ENCODE measurements at regions not wholly inside any gene's neighbourhood (a gene's known extent, or its start where the extent isn't known, plus 50 kb on each side); places are given as distances from the start of the nearest gene placed in this dataset.
"Not testable (repeated sequence)": the region's sequence is repeated elsewhere in the genome, so short reads cannot be mapped to it uniquely, and the experiment has no call there.

GRCh38 chr4:164676152-164676551 lies 77.8 kb upstream of the SMIM31 start:
- TF ChIP-seq, protein P1, sequence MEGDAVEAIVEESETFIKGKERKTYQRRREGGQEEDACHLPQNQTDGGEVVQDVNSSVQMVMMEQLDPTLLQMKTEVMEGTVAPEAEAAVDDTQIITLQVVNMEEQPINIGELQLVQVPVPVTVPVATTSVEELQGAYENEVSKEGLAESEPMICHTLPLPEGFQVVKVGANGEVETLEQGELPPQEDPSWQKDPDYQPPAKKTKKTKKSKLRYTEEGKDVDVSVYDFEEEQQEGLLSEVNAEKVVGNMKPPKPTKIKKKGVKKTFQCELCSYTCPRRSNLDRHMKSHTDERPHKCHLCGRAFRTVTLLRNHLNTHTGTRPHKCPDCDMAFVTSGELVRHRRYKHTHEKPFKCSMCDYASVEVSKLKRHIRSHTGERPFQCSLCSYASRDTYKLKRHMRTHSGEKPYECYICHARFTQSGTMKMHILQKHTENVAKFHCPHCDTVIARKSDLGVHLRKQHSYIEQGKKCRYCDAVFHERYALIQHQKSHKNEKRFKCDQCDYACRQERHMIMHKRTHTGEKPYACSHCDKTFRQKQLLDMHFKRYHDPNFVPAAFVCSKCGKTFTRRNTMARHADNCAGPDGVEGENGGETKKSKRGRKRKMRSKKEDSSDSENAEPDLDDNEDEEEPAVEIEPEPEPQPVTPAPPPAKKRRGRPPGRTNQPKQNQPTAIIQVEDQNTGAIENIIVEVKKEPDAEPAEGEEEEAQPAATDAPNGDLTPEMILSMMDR (IDR thresholded peaks at IDR 0.05), result not testable (repeated sequence)
- TF ChIP-seq RARB (CRISPR knock-in tag; IDR thresholded peaks at IDR 0.05), result not testable (repeated sequence)

Data from A549 (cell line).